Endothelial cell of umbilical vein (primary cell): ENCODE measurements at regions not wholly inside any gene's neighbourhood (a gene's known extent, or its start where the extent isn't known, plus 50 kb on each side); places are given as distances from the start of the nearest gene placed in this dataset.

Experiments
- BruUV-seq: library from RNA; stranded (reverse); fragments of 400-500 nt; replicated peaks from 2 replicates; lab custom pipeline; 2021; lab: Mats Ljungman, UMichigan
- CTCF ChIA-PET: fragments of 300-600, 350-600 bp; sonication (Branson Sonifier 250); formaldehyde crosslinking; loops from one replicate; lab custom pipeline; 2021; ENCODE audit warnings: antibody characterized with exemption, inconsistent platforms; lab: Charles Lee
- POLR2A ChIA-PET: fragments of 300-600, 350-600 bp; sonication (Branson Sonifier 250); formaldehyde crosslinking; loops from one replicate; lab custom pipeline; 2021; ENCODE audit warnings: antibody characterized with exemption, inconsistent platforms; lab: Charles Lee
- DNase-seq: peaks from one replicate; pipeline ENCODE4 v3.0.0-alpha.2; 2011; ENCODE audit warnings: low read depth, low spot score
- FAIRE-seq: peaks from 2 replicates; lab custom pipeline; 2011; peaks lifted over from hg19 to GRCh38; lab: Jason Lieb, UNC
- H2AFZ ChIP-seq: 2 replicates; pipeline ENCODE4 v1.6.0; 2012; ENCODE audit warnings: low read depth, low read length, control low read depth, inconsistent platforms
- H3K27ac ChIP-seq: 2 replicates; pipeline ENCODE4 v1.5.1; 2011; ENCODE audit warnings: low read depth, mild to moderate bottlenecking, control low read depth, low read length, moderate library complexity; ENCODE audit not compliant: insufficient read depth
- H3K27me3 ChIP-seq, 2 experiments: 2 replicates each; pipeline versions ENCODE4 v1.6.0 to v1.6.1; 2011; ENCODE audit warnings: low read length in 2 of 2, mixed read lengths in 1 of 2; ENCODE audit not compliant: control insufficient read depth in 2 of 2, insufficient read depth in 2 of 2
- H3K36me3 ChIP-seq, 2 experiments: 2 replicates in 1 of 2; 3 replicates in 1 of 2; pipeline ENCODE4 v1.5.1; 2011; ENCODE audit warnings: low read length in 2 of 2, mild to moderate bottlenecking in 1 of 2, moderate library complexity in 1 of 2; ENCODE audit not compliant: control insufficient read depth in 2 of 2, insufficient read depth in 2 of 2; ENCODE audit errors: extremely low read depth in 1 of 2
- H3K4me1 ChIP-seq: 3 replicates; pipeline ENCODE4 v1.5.1; 2011; ENCODE audit warnings: mild to moderate bottlenecking, low read length; ENCODE audit not compliant: control insufficient read depth, insufficient read depth; ENCODE audit errors: extremely low read depth
- H3K4me2 ChIP-seq: 2 replicates; pipeline ENCODE4 v1.6.1; 2011; ENCODE audit warnings: low read length, control low read depth, mixed read lengths; ENCODE audit not compliant: insufficient read depth
- H3K4me3 ChIP-seq, 3 experiments: fragments of 200-600 bp in 1 of 3; sonication (generic), shearing (Covaris generic) in 1 of 3; replicated peaks in 1 of 3; 2 replicates each; pipeline ENCODE4 v1.5.1; 2011 to 2016; ENCODE audit warnings: control low read depth in 3 of 3, low read length in 3 of 3, mild to moderate bottlenecking in 2 of 3, inconsistent platforms in 1 of 3, low read depth in 1 of 3, moderate library complexity in 1 of 3; ENCODE audit not compliant: insufficient read depth in 1 of 3
- H3K79me2 ChIP-seq: 2 replicates; pipeline ENCODE4 v1.6.0; 2012; ENCODE audit warnings: low read length, inconsistent platforms; ENCODE audit not compliant: control insufficient read depth, insufficient read depth
- H3K9ac ChIP-seq: replicated peaks from 2 replicates; pipeline ENCODE3; 2011; ENCODE audit warnings: low read length, control low read depth; ENCODE audit not compliant: insufficient read depth; ENCODE audit errors: extremely low read depth
- H3K9me1 ChIP-seq: replicated peaks from 3 replicates; pipeline ENCODE4 v1.6.0; 2011; ENCODE audit warnings: mild to moderate bottlenecking, low read length; ENCODE audit not compliant: control insufficient read depth, insufficient read depth; ENCODE audit errors: extremely low read depth
- H3K9me3 ChIP-seq: replicated peaks from 2 replicates; pipeline ENCODE4 v1.5.1; 2012; ENCODE audit warnings: low read length, inconsistent platforms; ENCODE audit not compliant: control insufficient read depth, insufficient read depth
- H4K20me1 ChIP-seq: replicated peaks from 2 replicates; pipeline ENCODE3; 2011; ENCODE audit warnings: mild to moderate bottlenecking, low read length; ENCODE audit not compliant: control insufficient read depth, insufficient read depth; ENCODE audit errors: extremely low read depth
- EZH2 ChIP-seq: IDR thresholded peaks from 2 replicates; pipeline ENCODE4 v1.6.1; 2012; ENCODE audit warnings: borderline replicate concordance, low read depth, mild to moderate bottlenecking, moderate library complexity, low read length, inconsistent platforms; ENCODE audit not compliant: severe bottlenecking
- FOS ChIP-seq: IDR thresholded peaks from 2 replicates; pipeline ENCODE4 v1.6.1; 2011; ENCODE audit warnings: mild to moderate bottlenecking, low read length, moderate library complexity, borderline replicate concordance; ENCODE audit not compliant: insufficient read depth
- GATA2 ChIP-seq: IDR thresholded peaks from 2 replicates; pipeline ENCODE4 v1.7.0; 2011; ENCODE audit warnings: low read depth, mild to moderate bottlenecking, moderate library complexity, mixed read lengths, low read length; ENCODE audit not compliant: insufficient read length, insufficient read depth
- JUN ChIP-seq: IDR thresholded peaks from 2 replicates; pipeline ENCODE4 v1.6.1; 2011; ENCODE audit warnings: borderline replicate concordance, low read depth; ENCODE audit not compliant: insufficient read length, insufficient read depth
- MYC ChIP-seq: IDR thresholded peaks from one replicate; pipeline ENCODE4 v1.6.1; 2011; ENCODE audit warnings: mild to moderate bottlenecking, low read depth, low read length
- POLR2A ChIP-seq: IDR thresholded peaks from 2 replicates; pipeline ENCODE4 v1.6.1; 2012; ENCODE audit warnings: low read depth, mild to moderate bottlenecking, control low read depth, low read length
- POLR2AphosphoS5 ChIP-seq: IDR thresholded peaks from 2 replicates; pipeline ENCODE4 v1.6.1; 2012; ENCODE audit warnings: low read depth, mild to moderate bottlenecking, control low read depth, low read length, moderate library complexity; ENCODE audit not compliant: insufficient read depth
- dilution Hi-C: fragments of 300-500 bp; cut with MboI; formaldehyde crosslinking; loops from one replicate; pipeline ENCODE4 v1.15.0; 2019; ENCODE audit warnings: low sequenced_read_pairs; ENCODE audit not compliant: extremely low pct_ligation_motif_present
- intact Hi-C: fragments of 100-400 bp; cut with micrococcal nuclease; formaldehyde crosslinking; loops from one replicate; pipeline ENCODE4 v1.10.0; 2022
- TF ChIP-seq, protein P1 (sequence below), 2 donors: IDR thresholded peaks; 1 replicate in 1 of 2; 2 replicates in 1 of 2; pipeline ENCODE4 v1.5.1; 2011; ENCODE audit warnings: low read length in 2 of 2, mild to moderate bottlenecking in 2 of 2, moderate library complexity in 2 of 2, control low read depth in 1 of 2, inconsistent platforms in 1 of 2, low read depth in 1 of 2; ENCODE audit not compliant: insufficient read depth in 1 of 2; ENCODE audit errors: extremely low read depth in 1 of 2
- TF ChIP-seq, protein P2 (sequence below): IDR thresholded peaks from 2 replicates; pipeline ENCODE4 v1.6.1; 2011; ENCODE audit not compliant: insufficient read depth, insufficient read length

DNA sequence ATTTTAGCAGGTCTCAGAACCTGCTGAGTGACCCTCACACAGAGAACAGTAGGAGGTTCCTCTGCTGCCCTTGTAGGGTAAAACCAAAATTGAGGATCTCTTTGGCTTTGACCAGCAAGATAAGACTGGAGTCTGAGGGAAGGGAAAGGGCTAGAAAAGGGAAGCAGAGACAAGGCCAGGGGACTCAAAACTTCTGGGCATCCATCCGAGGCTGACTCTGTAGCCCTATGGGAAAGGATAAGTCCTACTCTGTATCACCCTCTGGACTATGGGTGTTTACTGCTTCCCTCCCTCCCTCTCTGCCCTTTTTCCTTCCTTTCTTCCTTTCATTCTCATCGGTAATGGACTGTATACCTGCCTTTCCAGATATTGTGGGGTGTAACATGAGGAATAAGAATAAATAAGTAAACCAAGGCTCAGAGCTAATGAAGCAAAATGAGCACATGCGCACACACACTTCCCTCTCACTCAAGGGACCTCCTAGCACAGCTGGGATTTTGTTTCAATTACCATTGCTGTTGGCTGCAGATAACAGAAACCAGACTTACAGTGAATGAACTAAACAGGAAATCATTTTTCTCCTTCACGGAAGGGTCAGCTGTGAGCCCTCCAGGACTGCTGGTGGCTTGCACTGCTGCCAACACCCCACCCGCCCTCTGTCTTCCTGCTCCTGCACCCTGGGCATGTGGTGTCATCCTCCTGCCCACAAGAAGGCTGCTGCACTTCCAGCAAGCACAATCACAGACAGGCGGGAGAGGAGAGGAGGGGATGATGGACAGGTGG, 404.4 kb upstream of the CCDC196 start:
- Histone ChIP-seq H2AFZ (no peak overlapping the region), H3K27ac (no peak overlapping the region), H3K27me3 (peaks cover 0 to 3% of the 10 kb centered on the region in 2 experiments), H3K36me3 (no peaks in the 10 kb centered on the region), H4K20me1 (no peaks in the 10 kb centered on the region), H3K4me2 (no peak overlapping the region), H3K9me1 (no peaks in the 10 kb centered on the region), H3K9ac (no peak overlapping the region), H3K4me3 (no peak overlapping the region), H3K79me2 (no peaks in the 10 kb centered on the region), H3K9me3 (no peaks in the 10 kb centered on the region), H3K4me1 (no peaks in the 10 kb centered on the region)
- dilution Hi-C loops (no loop called here), intact Hi-C loops (no loop called here)
- POLR2A ChIA-PET = no interaction called here
- BruUV-seq = no TSS peak
- no peak for TF ChIP-seq FOS
- TF ChIP-seq GATA2 = no peak
- TF ChIP-seq MYC = no peak
- DNase-seq = peak; percentile 84
- CTCF ChIA-PET = interaction anchor here (1.7 kb wide), 1 partner anchor 12 kb away, joined by 4 read pairs; no protein-coding TSS in a partner anchor
- FAIRE-seq = no peak

DNA sequence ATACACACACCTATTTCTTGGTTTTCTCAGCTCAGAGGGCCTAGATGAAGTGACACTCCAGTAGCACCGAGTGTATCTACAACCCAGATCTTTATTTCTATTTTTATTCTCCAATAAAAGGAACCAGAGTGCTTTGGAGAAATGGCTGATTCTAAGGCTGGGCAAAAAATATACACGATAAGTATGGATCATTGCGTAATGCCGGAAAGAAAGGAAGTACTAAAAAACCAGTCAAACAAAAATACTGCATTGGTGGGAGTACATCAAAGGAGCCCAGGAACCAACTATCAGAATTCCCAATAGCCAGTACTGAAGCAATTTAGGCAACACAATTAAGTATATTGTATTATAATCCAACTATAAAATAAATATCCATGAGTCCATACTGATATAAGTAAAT, 400.9 kb upstream of the CCDC196 start:
- FAIRE-seq = no peak
- no TSS peak for BruUV-seq
- CTCF ChIA-PET = no interaction called here

More for the DNA sequence above, 400.9 kb upstream of the CCDC196 start:
- no peak overlapping the region for H2AFZ ChIP-seq
- H3K9me1 ChIP-seq = no peaks in the 10 kb centered on the region
- POLR2A ChIA-PET = no interaction called here
- intact Hi-C loops (no loop called here), dilution Hi-C loops (no loop called here)
- TF ChIP-seq FOS (no peak), POLR2AphosphoS5 (no peak), EZH2 (no peak), GATA2 (no peak), JUN (no peak), POLR2A (no peak), MYC (no peak)
- TF ChIP-seq, protein P1, sequence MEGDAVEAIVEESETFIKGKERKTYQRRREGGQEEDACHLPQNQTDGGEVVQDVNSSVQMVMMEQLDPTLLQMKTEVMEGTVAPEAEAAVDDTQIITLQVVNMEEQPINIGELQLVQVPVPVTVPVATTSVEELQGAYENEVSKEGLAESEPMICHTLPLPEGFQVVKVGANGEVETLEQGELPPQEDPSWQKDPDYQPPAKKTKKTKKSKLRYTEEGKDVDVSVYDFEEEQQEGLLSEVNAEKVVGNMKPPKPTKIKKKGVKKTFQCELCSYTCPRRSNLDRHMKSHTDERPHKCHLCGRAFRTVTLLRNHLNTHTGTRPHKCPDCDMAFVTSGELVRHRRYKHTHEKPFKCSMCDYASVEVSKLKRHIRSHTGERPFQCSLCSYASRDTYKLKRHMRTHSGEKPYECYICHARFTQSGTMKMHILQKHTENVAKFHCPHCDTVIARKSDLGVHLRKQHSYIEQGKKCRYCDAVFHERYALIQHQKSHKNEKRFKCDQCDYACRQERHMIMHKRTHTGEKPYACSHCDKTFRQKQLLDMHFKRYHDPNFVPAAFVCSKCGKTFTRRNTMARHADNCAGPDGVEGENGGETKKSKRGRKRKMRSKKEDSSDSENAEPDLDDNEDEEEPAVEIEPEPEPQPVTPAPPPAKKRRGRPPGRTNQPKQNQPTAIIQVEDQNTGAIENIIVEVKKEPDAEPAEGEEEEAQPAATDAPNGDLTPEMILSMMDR (IDR thresholded peaks at IDR 0.05; ENCODE audit: extremely low read depth in 1 of 2, insufficient read depth in 1 of 2, low read depth in 1 of 2, low read length in 2 of 2) = no peak
- TF ChIP-seq, protein P2, sequence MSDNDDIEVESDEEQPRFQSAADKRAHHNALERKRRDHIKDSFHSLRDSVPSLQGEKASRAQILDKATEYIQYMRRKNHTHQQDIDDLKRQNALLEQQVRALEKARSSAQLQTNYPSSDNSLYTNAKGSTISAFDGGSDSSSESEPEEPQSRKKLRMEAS = no peak
- no peaks in the 10 kb centered on the region for H4K20me1 ChIP-seq
- H3K79me2 ChIP-seq = no peaks in the 10 kb centered on the region
- H3K9me3 ChIP-seq = no peaks in the 10 kb centered on the region
- H3K4me1 ChIP-seq = no peaks in the 10 kb centered on the region
- no peak overlapping the region for H3K4me3 ChIP-seq
- no peak overlapping the region for H3K4me2 ChIP-seq
- no peak for DNase-seq
- no peak overlapping the region for H3K9ac ChIP-seq
- no peaks in the 10 kb centered on the region for H3K36me3 ChIP-seq
- H3K27ac ChIP-seq = no peak overlapping the region
- no peaks in the 10 kb centered on the region for H3K27me3 ChIP-seq
